ENCODE measurements at regions not wholly inside any gene's neighbourhood (a gene's known extent, or its start where the extent isn't known, plus 50 kb on each side); places are given as distances from the start of the nearest gene placed in this dataset.

- DNase-seq = no peak
Measured at GRCh38 chr21:39124681-39125251, 58.5 kb downstream of the PSMG1 start.

GRCh38 chr21:39123375-39123774 lies 59.9 kb downstream of the PSMG1 start:
- DNase-seq = no peak

- DNase-seq = no peak
Measured at GRCh38 chr21:39121600-39122355, 61.5 kb downstream of the PSMG1 start.

- DNase-seq = no peak
Measured at GRCh38 chr21:39120876-39121599, 62.2 kb downstream of the PSMG1 start.

- no peak for DNase-seq
Measured at GRCh38 chr21:39119891-39120290, 63.4 kb downstream of the PSMG1 start.

GRCh38 chr21:39118604-39119215 lies 64.5 kb downstream of the PSMG1 start:
- DNase-seq = no peak

- DNase-seq = no peak
Measured at GRCh38 chr21:39118061-39118460, 65.2 kb downstream of the PSMG1 start.

- no peak for DNase-seq
Measured at GRCh38 chr21:39117440-39117970, 65.7 kb downstream of the PSMG1 start.

- DNase-seq = no peak
Measured at GRCh38 chr21:39116761-39117439, 66.4 kb downstream of the PSMG1 start.

- DNase-seq = no peak
Measured at GRCh38 chr21:39115576-39116235, 67.5 kb downstream of the PSMG1 start.

- no peak for DNase-seq
Measured at GRCh38 chr21:39114871-39115575, 68.2 kb downstream of the PSMG1 start.

- no peak for DNase-seq
Measured at GRCh38 chr21:39111931-39112550, 71.2 kb downstream of the PSMG1 start.

GRCh38 chr21:39110431-39110830 lies 72.8 kb downstream of the PSMG1 start:
- no peak for DNase-seq

- DNase-seq = no peak
Measured at GRCh38 chr21:39109596-39110210, 73.5 kb downstream of the PSMG1 start.

GRCh38 chr21:39109163-39109530 lies 74.1 kb downstream of the PSMG1 start:
- DNase-seq = no peak

- no peak for DNase-seq
Measured at GRCh38 chr21:39108291-39109162, 74.7 kb downstream of the PSMG1 start.

GRCh38 chr21:39107739-39108138 lies 75.5 kb downstream of the PSMG1 start:
- DNase-seq = no peak

- no peak for DNase-seq
Measured at GRCh38 chr21:39106881-39107462, 76.3 kb downstream of the PSMG1 start.

- no peak for DNase-seq
Measured at GRCh38 chr21:39105836-39106235, 77.4 kb downstream of the PSMG1 start.

All from NCI-H345 (cell line).